Mesenchymal stem cell (in vitro differentiated cells and primary cell): ENCODE measurements at regions not wholly inside any gene's neighbourhood (a gene's known extent, or its start where the extent isn't known, plus 50 kb on each side); places are given as distances from the start of the nearest gene placed in this dataset.

Experiments
- DNase-seq: peaks from one replicate; pipeline ENCODE4 v3.0.0-alpha.2; 2013
- H2AFZ ChIP-seq: one replicate; pipeline ENCODE4 v1.6.1; 2013; ENCODE audit warnings: low read depth, mild to moderate bottlenecking, control low read depth, inconsistent platforms, low read length, moderate library complexity
- H2AK5ac ChIP-seq: 2 replicates; pipeline ENCODE4 v1.6.1; 2013; ENCODE audit warnings: low read length, moderate library complexity, mild to moderate bottlenecking, inconsistent platforms; ENCODE audit not compliant: severe bottlenecking
- H2BK120ac ChIP-seq: one replicate; pipeline ENCODE4 v1.6.1; 2013; ENCODE audit warnings: low read depth, mild to moderate bottlenecking, inconsistent platforms, low read length, moderate library complexity
- H2BK12ac ChIP-seq, 2 experiments: one replicate each; pipeline ENCODE4 v1.6.1; 2013; ENCODE audit warnings: inconsistent platforms in 2 of 2, low read length in 2 of 2, mild to moderate bottlenecking in 2 of 2, moderate library complexity in 2 of 2, control low read depth in 1 of 2
- H2BK15ac ChIP-seq: one replicate; pipeline ENCODE4 v1.6.1; 2013; ENCODE audit warnings: mild to moderate bottlenecking, low read depth, inconsistent platforms; ENCODE audit not compliant: poor library complexity, severe bottlenecking
- H2BK5ac ChIP-seq: 2 replicates; pipeline ENCODE4 v1.6.1; 2013; ENCODE audit warnings: low read depth, mild to moderate bottlenecking, low read length, control low read depth, inconsistent platforms; ENCODE audit not compliant: poor library complexity, severe bottlenecking
- H3K14ac ChIP-seq, 2 experiments: one replicate each; pipeline ENCODE4 v1.6.1; 2013; ENCODE audit warnings: inconsistent platforms in 2 of 2, low read length in 2 of 2, control low read depth in 1 of 2, mild to moderate bottlenecking in 1 of 2, moderate library complexity in 1 of 2
- H3K18ac ChIP-seq, 2 experiments: one replicate each; pipeline ENCODE4 v1.6.1; 2013; ENCODE audit warnings: inconsistent platforms in 2 of 2, low read length in 2 of 2, control low read depth in 1 of 2, low read depth in 1 of 2, mild to moderate bottlenecking in 1 of 2
- H3K23ac ChIP-seq, 2 experiments: one replicate each; pipeline ENCODE4 v1.6.1; 2013; ENCODE audit warnings: inconsistent platforms in 2 of 2, low read length in 2 of 2, mild to moderate bottlenecking in 2 of 2, moderate library complexity in 2 of 2, control low read depth in 1 of 2
- H3K27ac ChIP-seq: 2 replicates; pipeline ENCODE4 v1.5.1; 2013; ENCODE audit warnings: mild to moderate bottlenecking, moderate library complexity, low read length, control low read depth, inconsistent platforms; ENCODE audit not compliant: poor library complexity, severe bottlenecking
- H3K27me3 ChIP-seq, 2 experiments: 2 replicates each; pipeline versions ENCODE4 v1.6.1 to v1.7.0; 2013; ENCODE audit warnings: low read length in 2 of 2, mild to moderate bottlenecking in 2 of 2, moderate library complexity in 2 of 2, control low read depth in 1 of 2, inconsistent platforms in 1 of 2; ENCODE audit not compliant: control insufficient read depth in 1 of 2, insufficient read depth in 1 of 2
- H3K36me3 ChIP-seq, 2 experiments: 2 replicates each; pipeline versions ENCODE4 v1.6.1 to v1.7.0; 2013; ENCODE audit warnings: low read length in 2 of 2, control low read depth in 1 of 2, inconsistent platforms in 1 of 2, low read depth in 1 of 2, mild to moderate bottlenecking in 1 of 2; ENCODE audit not compliant: insufficient read depth in 2 of 2, control insufficient read depth in 1 of 2
- H3K4ac ChIP-seq, 2 experiments: one replicate each; pipeline ENCODE4 v1.6.1; 2013; ENCODE audit warnings: inconsistent platforms in 2 of 2, low read length in 2 of 2, mild to moderate bottlenecking in 2 of 2, moderate library complexity in 2 of 2, control low read depth in 1 of 2, low read depth in 1 of 2
- H3K4me1 ChIP-seq: 2 replicates; pipeline ENCODE4 v1.6.1; 2013; ENCODE audit warnings: low read depth, low read length, control low read depth; ENCODE audit not compliant: control insufficient read depth, insufficient read depth
- H3K4me2 ChIP-seq: 2 replicates; pipeline ENCODE4 v1.6.1; 2013; ENCODE audit warnings: low read length, mild to moderate bottlenecking, inconsistent platforms; ENCODE audit not compliant: poor library complexity, severe bottlenecking
- H3K4me3 ChIP-seq, 2 experiments: 2 replicates each; pipeline versions ENCODE4 v1.5.1 to v1.7.0; 2013; ENCODE audit warnings: low read length in 2 of 2, mild to moderate bottlenecking in 2 of 2, control low read depth in 1 of 2, low read depth in 1 of 2; ENCODE audit not compliant: insufficient read depth in 1 of 2
- H3K79me1 ChIP-seq: replicated peaks from 2 replicates; pipeline ENCODE4 v1.6.1; 2013; ENCODE audit warnings: mild to moderate bottlenecking, control low read depth, low read length, inconsistent platforms; ENCODE audit not compliant: poor library complexity, severe bottlenecking
- H3K9ac ChIP-seq: 2 replicates; pipeline ENCODE4 v1.7.0; 2013; ENCODE audit warnings: mild to moderate bottlenecking, low read length, moderate library complexity
- H3K9me3 ChIP-seq: 2 replicates; pipeline ENCODE4 v1.7.0; 2013; ENCODE audit warnings: mild to moderate bottlenecking, low read length; ENCODE audit not compliant: control insufficient read depth
- H4K8ac ChIP-seq: one replicate; pipeline ENCODE4 v1.6.1; 2013; ENCODE audit warnings: inconsistent platforms, mild to moderate bottlenecking, low read length, moderate library complexity
- H4K91ac ChIP-seq: one replicate; pipeline ENCODE4 v1.6.1; 2013; ENCODE audit warnings: mild to moderate bottlenecking, low read length, inconsistent platforms
- WGBS: methylation state at CpG from one replicate; pipeline ENCODE4 v1.1.7; 2013; ENCODE audit warnings: mixed read lengths; 5-methylcytosine and 5-hydroxymethylcytosine counted together

DNA sequence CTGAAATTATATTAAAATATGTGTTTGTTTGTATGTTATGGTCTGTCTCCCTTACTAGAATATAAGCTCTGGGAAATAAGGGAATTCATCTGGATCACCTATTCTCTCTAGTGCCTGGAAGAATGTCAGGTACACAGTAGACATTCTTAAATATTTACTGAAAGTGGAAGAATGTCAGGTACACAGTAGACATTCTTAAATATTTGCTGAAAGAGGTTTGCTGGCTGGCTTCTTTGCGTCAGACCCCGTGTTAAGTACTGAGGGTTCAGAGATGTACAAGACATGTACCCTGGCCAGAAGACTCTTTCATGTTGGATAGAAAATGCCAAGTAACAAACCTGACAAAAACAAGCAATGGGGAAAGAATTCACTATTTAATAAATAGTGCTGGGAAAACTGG, 199.1 kb downstream of the INSC start:
- H4K91ac ChIP-seq = no peak overlapping the region
- WGBS = 90% methylated on average over 2 of the region's 2 CpGs
- H2AFZ ChIP-seq = no peak overlapping the region
- H3K9me3 ChIP-seq = no peaks in the 10 kb centered on the region
- H3K14ac ChIP-seq = no peak overlapping the region
- H2BK15ac ChIP-seq = no peak overlapping the region
- no peak overlapping the region for H4K8ac ChIP-seq
- no peaks in the 10 kb centered on the region for H3K36me3 ChIP-seq
- no peak overlapping the region for H3K27ac ChIP-seq
- H2AK5ac ChIP-seq = no peak overlapping the region
- no peak overlapping the region for H3K4me2 ChIP-seq
- DNase-seq = no peak
- no peak overlapping the region for H3K4ac ChIP-seq
- no peak overlapping the region for H2BK12ac ChIP-seq
- H3K79me1 ChIP-seq = no peaks in the 10 kb centered on the region
- no peaks in the 10 kb centered on the region for H3K27me3 ChIP-seq
- H2BK5ac ChIP-seq = no peak overlapping the region
- no peak overlapping the region for H3K23ac ChIP-seq
- no peak overlapping the region for H2BK120ac ChIP-seq
- no peaks in the 10 kb centered on the region for H3K4me1 ChIP-seq
- no peak overlapping the region for H3K18ac ChIP-seq
- H3K9ac ChIP-seq = no peak overlapping the region
- no peak overlapping the region for H3K4me3 ChIP-seq

DNA sequence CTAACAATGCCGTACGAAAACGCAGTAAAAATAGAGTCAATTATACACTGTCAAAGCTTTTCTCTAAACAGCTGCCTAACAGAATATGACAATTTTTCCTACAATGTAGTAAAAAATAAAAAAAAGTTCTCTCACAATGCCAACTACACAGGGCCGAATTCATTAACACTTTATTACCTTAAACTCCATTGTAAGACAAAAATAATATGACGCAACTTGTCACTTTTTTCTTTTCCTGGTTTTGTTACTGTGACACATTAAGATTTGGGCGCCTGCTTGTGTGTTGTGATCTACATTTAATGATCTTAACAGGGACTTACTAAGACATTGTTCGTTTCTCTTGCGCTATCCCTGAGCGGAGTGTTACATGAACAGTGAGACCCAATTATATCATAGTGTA, 204.1 kb downstream of the INSC start:
- Histone ChIP-seq H2BK15ac (no peak overlapping the region), H4K8ac (no peak overlapping the region), H2AFZ (no peak overlapping the region), H3K23ac (no peak overlapping the region), H3K14ac (no peak overlapping the region), H3K4me1 (no peaks in the 10 kb centered on the region), H3K4me3 (no peak overlapping the region), H3K4ac (no peak overlapping the region), H4K91ac (no peak overlapping the region), H3K79me1 (no peaks in the 10 kb centered on the region), H3K27me3 (no peaks in the 10 kb centered on the region), H3K4me2 (no peak overlapping the region), H3K18ac (no peak overlapping the region), H2AK5ac (no peak overlapping the region), H3K9me3 (no peaks in the 10 kb centered on the region), H2BK5ac (no peak overlapping the region), H3K36me3 (no peaks in the 10 kb centered on the region), H3K9ac (no peak overlapping the region), H2BK12ac (no peak overlapping the region), H2BK120ac (no peak overlapping the region), H3K27ac (no peak overlapping the region)
- 98% methylated on average over 8 of the region's 9 CpGs for WGBS
- no peak for DNase-seq

DNA sequence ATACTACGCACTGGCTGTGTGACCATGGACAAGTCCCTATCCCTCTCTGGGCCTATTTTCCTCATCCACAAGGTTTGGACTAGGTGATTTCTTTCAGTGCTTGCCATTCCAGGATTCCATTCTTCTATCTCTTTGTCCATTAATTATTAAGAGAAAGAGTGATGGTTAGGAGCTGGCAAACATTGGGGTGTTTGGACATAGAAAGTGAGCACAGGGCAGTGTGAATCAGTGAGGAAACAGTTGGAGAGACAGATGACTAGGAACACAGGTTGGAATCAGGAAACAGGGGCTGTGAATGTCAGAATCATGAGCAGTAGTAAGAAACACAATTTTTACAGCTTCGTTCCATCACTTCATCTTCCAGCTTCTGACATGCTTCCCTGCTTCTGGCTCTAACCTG, 211.8 kb downstream of the INSC start:
- Histone ChIP-seq H3K18ac (no peak overlapping the region), H2BK15ac (no peak overlapping the region), H3K79me1 (no peaks in the 10 kb centered on the region), H3K27ac (no peak overlapping the region), H3K36me3 (no peaks in the 10 kb centered on the region), H2BK120ac (no peak overlapping the region), H3K23ac (no peak overlapping the region), H2BK12ac (no peak overlapping the region), H3K14ac (no peak overlapping the region), H4K91ac (no peak overlapping the region), H3K4ac (no peak overlapping the region), H2AK5ac (no peak overlapping the region), H3K4me2 (no peak overlapping the region), H3K9ac (no peak overlapping the region), H2AFZ (no peak overlapping the region), H3K4me3 (no peak overlapping the region), H3K9me3 (no peaks in the 10 kb centered on the region), H4K8ac (no peak overlapping the region), H2BK5ac (no peak overlapping the region), H3K27me3 (peaks cover 0 to 4% of the 10 kb centered on the region in 2 experiments), H3K4me1 (no peaks in the 10 kb centered on the region)
- DNase-seq = no peak
- WGBS = 98% methylated on average over 2 of the region's 2 CpGs

DNA sequence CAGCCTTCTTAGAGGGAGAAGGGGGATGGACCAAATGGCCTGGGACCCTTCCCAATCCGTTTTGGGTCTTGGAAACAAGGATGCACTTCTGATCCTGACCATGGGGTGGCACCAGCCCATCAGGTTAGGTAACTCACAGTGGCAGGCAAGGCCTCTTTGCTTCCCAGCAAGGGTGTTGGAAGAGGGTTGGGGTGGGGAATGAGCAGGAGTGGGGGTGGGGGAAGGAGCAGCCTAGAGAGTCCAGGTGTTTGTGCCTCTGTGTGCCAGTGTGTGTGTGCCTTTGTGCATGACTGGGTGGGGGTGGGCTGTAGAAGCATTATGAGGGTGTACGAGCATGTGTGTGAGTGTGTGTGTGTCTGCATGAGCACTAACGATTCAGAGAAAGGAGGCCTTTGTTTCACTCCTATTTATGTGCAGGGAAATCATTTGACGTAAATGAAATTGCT, 213.1 kb downstream of the INSC start:
- no peaks in the 10 kb centered on the region for H3K36me3 ChIP-seq
- H3K18ac ChIP-seq = no peak overlapping the region
- no peak overlapping the region for H3K4ac ChIP-seq
- no peak overlapping the region for H2BK15ac ChIP-seq
- no peaks in the 10 kb centered on the region for H3K4me1 ChIP-seq
- no peak overlapping the region for H3K14ac ChIP-seq
- H2BK120ac ChIP-seq = no peak overlapping the region
- H3K27ac ChIP-seq = no peak overlapping the region
- H4K91ac ChIP-seq = no peak overlapping the region
- no peaks in the 10 kb centered on the region for H3K9me3 ChIP-seq
- H3K79me1 ChIP-seq = no peaks in the 10 kb centered on the region
- H3K9ac ChIP-seq = no peak overlapping the region
- WGBS = 72% methylated on average over 4 of the region's 4 CpGs
- no peak overlapping the region for H3K4me2 ChIP-seq
- no peak overlapping the region for H4K8ac ChIP-seq
- peak overlapping the region in 1 of 2 experiments; percentile 9 for H2BK12ac ChIP-seq
- H2AFZ ChIP-seq = no peak overlapping the region
- peak; percentile 68 for DNase-seq
- no peak overlapping the region for H2BK5ac ChIP-seq
- no peak overlapping the region for H3K23ac ChIP-seq
- H3K27me3 ChIP-seq = peaks cover 0 to 4% of the 10 kb centered on the region in 2 experiments
- no peak overlapping the region for H2AK5ac ChIP-seq
- H3K4me3 ChIP-seq = no peak overlapping the region
